Stimulated activated CD8-positive, alpha-beta memory T cell treated with anti-CD3 and anti-CD28 coated beads, Interleukin-7, amount 100 ng/mL, for 24 hours (primary cell): ENCODE measurements at regions not wholly inside any gene's neighbourhood (a gene's known extent, or its start where the extent isn't known, plus 50 kb on each side); places are given as distances from the start of the nearest gene placed in this dataset.
"Not testable (repeated sequence)": the region's sequence is repeated elsewhere in the genome, so short reads cannot be mapped to it uniquely, and the experiment has no call there.

Experiments
- DNase-seq: peaks from one replicate; pipeline ENCODE4 v3.0.0-alpha.2; 2020; ENCODE audit warnings: low read depth

DNA sequence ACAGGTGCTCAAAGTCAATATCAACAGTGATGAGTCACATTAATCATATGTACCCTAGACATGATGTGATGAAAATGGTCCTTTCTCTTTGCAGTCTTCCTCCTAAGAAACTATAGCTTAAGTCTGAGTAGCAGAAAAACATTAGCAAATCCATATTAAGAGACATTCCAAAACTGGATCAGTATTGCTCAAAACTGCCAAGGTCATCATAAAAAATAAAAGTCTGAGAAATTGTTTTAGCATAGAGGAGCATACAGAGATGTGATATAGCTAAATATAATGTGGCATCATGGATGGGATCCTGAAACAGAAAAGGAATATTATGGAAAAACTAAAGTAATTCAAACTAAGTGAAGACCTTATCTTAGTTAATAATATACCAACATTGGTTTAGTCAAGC, 1316.1 kb downstream of the SUCLG1 start:
- DNase-seq, result no peak

DNA sequence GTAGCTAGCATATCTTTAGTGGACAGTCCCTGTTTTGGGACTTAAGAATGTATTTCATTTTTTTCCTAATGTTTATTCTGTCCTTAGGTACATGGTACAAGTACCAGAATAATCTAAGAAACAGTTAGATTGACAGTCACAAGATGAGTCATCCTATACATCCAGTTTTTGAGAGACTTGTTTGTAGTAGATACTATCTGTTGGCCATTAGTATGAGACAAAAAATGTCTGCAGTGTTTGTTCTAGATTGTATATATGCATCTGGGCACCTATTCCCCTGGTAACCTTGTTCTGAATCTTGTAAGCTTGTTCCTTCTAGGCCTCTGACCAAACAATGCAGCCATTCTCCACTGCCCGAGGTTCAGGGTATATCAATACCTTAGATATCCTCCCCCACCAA, 1343.5 kb downstream of the SUCLG1 start:
- DNase-seq, result no peak

DNA sequence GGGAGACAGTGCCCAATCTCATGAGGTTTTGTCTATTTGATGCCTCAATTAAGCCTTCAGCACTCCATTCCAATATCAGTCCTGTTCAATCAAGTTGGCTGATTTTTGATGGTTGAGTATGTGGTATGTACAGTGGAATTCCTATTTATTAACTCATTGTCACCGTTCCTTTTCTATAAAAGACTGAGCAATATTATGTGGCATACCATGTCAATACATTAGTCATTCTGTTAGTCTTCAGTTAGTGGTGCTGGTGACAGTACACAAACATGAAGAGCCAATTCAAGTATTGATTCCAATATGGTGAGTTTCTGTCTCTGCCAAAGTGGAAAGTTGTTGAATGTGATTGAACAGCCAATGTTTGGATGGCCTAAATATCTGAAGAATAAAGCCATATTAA, 1343.9 kb downstream of the SUCLG1 start:
- DNase-seq, result no peak

GRCh38 chr2:83113953-83114352, 1345.1 kb downstream of the SUCLG1 start:
- DNase-seq, result no peak

- no peak for DNase-seq
These were observed 1346.2 kb downstream of the SUCLG1 start for GRCh38 chr2:83112858-83113257.

- DNase-seq, result no peak
These were observed 1349.8 kb downstream of the SUCLG1 start for GRCh38 chr2:83109284-83109683.

- no peak for DNase-seq
These were observed 1352.2 kb downstream of the SUCLG1 start for GRCh38 chr2:83106853-83107252.

- no peak for DNase-seq
These were observed 1354.9 kb downstream of the SUCLG1 start for GRCh38 chr2:83104202-83104601.

- no peak for DNase-seq
These were observed 1355.5 kb downstream of the SUCLG1 start for GRCh38 chr2:83103613-83104012.

GRCh38 chr2:83089051-83089450, 1370.0 kb downstream of the SUCLG1 start:
- DNase-seq, result not testable (repeated sequence)

GRCh38 chr2:83085869-83086268, 1373.2 kb downstream of the SUCLG1 start:
- no peak for DNase-seq

DNA sequence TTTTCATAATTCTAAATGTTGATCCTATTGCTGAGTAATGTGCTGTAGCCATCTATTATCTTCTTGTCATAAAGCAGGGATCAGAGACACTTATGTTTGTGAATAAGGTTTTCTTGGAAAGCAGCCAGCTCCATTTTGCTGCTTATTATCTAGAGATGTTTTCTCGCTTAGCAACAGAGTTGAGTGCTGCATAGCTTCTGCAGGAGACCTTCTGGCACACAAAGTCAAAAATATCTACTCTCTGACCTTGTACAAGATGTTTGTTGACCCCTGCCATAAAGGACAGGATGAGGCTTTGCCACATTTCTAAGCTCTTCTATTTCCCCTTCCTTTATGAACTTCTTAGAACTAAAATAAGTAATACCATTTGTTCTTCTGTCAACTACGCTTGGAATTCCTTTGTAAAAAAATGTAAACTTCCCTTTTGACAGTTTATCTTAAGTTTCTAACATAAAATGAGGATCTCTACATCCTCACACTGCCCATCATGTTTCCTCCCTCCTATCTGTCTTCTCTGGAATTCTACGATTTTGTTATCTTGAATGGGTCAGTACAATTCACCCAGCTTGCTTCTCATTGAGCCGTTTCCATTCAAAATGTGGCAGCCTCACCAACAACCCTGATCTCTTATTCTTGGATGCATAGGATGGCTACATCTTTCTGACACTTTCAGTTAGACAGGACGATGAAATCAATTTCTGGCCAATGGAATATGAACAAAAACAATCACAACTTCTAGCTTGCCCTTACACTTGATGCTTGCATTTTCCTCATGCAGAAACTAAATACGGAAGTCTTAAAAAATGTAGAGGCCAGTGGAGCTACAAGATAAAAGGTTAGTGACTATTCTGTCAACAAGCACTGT, 1377.0 kb downstream of the SUCLG1 start:
- DNase-seq, result no peak

DNA sequence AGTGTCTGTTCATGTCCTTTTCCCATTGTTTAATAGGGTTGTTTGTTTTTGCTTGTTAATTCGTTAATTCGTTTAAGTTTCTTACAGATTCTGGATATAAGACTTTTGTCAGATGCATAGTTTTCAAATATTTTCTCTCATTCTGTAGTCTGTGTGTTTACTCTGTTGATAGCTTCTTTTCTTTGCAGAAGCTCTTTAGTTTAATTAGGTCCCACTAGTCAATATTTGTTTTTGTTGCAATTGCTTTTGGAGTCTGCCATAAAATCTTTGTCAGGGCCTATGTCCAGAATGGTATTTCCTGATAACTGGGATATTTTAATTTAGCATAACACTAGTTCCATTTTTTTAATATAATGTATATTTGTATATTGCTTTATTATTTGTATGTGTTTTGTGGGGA, 1380.1 kb downstream of the SUCLG1 start:
- no peak for DNase-seq

DNA sequence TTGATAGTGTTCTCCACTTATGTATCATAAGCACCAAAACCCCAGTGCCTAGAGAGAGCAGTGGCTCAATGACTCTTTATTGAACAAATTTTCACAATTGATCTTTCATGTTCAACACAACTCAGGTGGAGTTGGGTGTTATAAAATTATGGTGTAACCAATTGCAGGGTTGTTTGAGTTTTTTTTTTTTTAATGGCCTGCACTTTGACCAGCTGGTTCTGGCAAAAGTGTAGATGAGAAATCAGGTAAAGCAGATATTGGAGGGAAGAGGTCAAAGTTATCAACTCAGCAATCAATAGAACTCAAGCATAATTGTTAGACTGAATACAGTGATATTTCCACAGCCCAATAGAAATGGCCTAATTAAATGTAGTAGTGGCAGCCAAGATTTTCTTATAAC, 1386.3 kb downstream of the SUCLG1 start:
- no peak for DNase-seq

DNA sequence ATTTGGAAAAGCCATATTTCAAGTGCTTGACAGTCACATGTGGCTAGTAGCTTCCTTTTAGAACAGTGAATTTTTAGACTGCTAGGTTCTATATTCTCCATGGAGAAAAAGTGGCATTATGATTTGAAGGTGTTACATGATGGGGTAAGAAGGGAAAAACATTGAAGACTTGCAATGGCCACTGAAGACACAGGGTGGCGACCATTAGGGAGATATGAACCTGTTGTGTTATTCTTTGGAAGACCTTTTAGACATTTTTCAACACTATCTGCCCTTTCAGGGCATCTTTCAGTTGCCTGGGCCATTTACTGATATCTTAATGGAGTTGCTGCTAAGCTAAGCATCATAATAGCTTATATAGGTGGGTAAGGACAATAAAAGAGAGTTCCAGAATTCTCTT, 1387.2 kb downstream of the SUCLG1 start:
- DNase-seq, result no peak

DNA sequence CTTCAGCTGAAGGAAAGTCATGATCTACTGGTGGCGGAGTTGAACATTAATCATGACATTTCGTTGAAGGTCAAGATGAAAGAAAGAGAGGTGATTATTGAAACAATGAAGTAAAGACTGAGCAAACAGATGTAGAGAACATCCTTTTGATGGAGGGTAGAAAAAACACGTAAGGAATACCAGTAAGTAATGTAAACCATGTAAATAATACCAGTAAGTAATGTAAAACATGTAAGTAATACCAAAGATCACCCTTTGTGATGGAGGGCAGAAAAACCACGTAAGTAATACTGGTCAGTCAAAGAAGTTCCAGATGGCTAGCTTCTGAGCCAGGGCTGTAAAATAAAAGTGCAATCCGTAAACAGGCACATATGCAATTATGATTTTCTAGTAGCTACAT, 1387.7 kb downstream of the SUCLG1 start:
- DNase-seq, result no peak

GRCh38 chr2:83069724-83070123, 1389.4 kb downstream of the SUCLG1 start:
- no peak for DNase-seq

DNA sequence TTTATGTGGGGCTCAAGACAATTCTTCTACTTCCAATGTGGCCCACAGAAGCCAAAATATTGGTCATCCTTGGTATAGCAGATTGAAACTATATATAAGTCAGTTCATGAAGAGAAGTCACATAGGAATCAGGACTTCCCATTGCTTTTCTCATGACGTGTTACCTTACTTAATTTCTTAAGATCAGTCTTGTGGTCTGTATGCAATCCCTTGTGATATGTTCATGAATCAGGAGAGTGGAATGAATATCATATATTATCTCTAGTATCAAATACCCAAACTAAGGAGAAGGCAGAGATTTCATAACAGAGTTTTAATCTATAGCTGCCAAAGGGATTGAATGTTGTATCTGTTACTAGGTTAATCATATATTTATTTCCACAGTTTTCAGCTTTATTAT, 1390.4 kb downstream of the SUCLG1 start:
- no peak for DNase-seq

DNA sequence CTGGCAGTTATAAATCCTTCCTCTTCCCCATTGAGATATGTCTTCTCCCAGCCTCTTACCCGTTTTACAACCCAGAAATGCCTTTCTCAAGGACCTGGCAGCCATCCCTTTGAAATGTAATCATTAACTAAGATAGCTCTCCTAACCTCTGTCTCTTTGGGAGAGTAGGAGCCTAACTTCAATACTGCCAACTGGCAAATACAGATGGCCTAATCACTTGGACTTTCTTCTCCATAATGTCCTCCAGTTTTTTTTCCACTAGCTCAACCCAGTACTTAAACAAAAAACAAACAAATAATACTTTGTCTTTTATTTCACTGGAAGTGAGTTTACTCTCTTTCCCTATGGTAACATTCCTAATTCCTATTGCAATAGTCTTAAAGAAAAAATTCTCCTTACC, 1391.1 kb downstream of the SUCLG1 start:
- DNase-seq, result no peak

GRCh38 chr2:83063933-83064332, 1395.1 kb downstream of the SUCLG1 start:
- no peak for DNase-seq

- no peak for DNase-seq
These were observed 1395.6 kb downstream of the SUCLG1 start for GRCh38 chr2:83063511-83063910.

- DNase-seq, result no peak
These were observed 1400.4 kb downstream of the SUCLG1 start for GRCh38 chr2:83058683-83059082.

DNA sequence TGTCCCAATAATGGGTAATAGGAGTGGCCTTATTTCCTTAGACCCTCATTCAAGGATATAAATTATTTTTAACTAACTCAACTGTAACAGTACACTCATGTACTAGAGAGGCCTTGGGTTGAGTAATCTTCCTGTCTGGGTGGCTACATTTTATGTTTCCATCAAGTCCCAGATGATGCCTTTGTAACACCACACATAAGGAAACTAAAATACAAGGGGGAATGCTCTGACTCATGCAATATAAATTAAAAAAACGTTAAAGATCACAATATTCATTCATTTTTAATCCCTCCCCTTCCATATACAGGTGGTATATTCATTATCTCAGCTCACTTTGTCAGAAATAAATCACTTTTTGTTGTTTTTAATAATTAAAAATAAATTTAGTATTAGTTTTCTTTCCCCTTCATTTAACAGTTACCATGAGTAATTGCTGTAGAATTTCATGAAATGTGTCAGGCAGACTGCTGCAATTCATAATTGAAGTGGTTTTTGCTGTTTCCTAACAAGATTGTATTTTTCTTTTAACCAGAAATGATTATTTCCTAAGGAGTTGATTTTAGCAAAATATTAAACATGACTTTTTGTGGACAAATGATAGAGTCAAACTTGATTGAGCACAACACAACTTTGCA, 1403.6 kb downstream of the SUCLG1 start:
- no peak for DNase-seq

GRCh38 chr2:83054751-83055150, 1404.3 kb downstream of the SUCLG1 start:
- no peak for DNase-seq
